ENCODE measurements at regions not wholly inside any gene's neighbourhood (a gene's known extent, or its start where the extent isn't known, plus 50 kb on each side); places are given as distances from the start of the nearest gene placed in this dataset.

GRCh38 chr6:100112855-100113508 lies 119.0 kb upstream of the MCHR2 start:
- Histone ChIP-seq H3K4me3 (ENCODE audit: low read depth in 1 of 5, low read length in 5 of 5) (peak overlapping the region; percentile 30 to 60 (median 56)), H3K4me1 (ENCODE audit: control insufficient read depth in 5 of 5, insufficient read depth in 5 of 5, low read length in 5 of 5) (peaks cover 0 to 9% (median 3%) of the 10 kb centered on the region in 5 donors), H3K27me3 (ENCODE audit: control insufficient read depth in 5 of 5, insufficient read depth in 4 of 5, low read length in 5 of 5) (no peaks in the 10 kb centered on the region), H3K9me3 (ENCODE audit: control insufficient read depth in 5 of 5, low read length in 5 of 5) (no peaks in the 10 kb centered on the region), H3K9ac (ENCODE audit: low read length in 5 of 5) (peak overlapping the region in 1 of 5 donors; percentile 8), H3K36me3 (ENCODE audit: control insufficient read depth in 5 of 5, insufficient read depth in 5 of 5, low read length in 5 of 5) (no peaks in the 10 kb centered on the region), H3K27ac (ENCODE audit: low read depth, low read length) (no peak overlapping the region)

GRCh38 chr6:100105919-100106529 lies 112.0 kb upstream of the MCHR2 start:
- Histone ChIP-seq H3K9ac (ENCODE audit: low read length in 5 of 5) (no peak overlapping the region), H3K36me3 (ENCODE audit: control insufficient read depth in 5 of 5, insufficient read depth in 5 of 5, low read length in 5 of 5) (no peaks in the 10 kb centered on the region), H3K9me3 (ENCODE audit: control insufficient read depth in 5 of 5, low read length in 5 of 5) (no peaks in the 10 kb centered on the region), H3K27me3 (ENCODE audit: control insufficient read depth in 5 of 5, insufficient read depth in 4 of 5, low read length in 5 of 5) (peaks cover 0 to 7% (median 3%) of the 10 kb centered on the region in 5 donors), H3K4me1 (ENCODE audit: control insufficient read depth in 5 of 5, insufficient read depth in 5 of 5, low read length in 5 of 5) (no peaks in the 10 kb centered on the region), H3K4me3 (ENCODE audit: low read depth in 1 of 5, low read length in 5 of 5) (no peak overlapping the region), H3K27ac (ENCODE audit: low read depth, low read length) (no peak overlapping the region)

DNA sequence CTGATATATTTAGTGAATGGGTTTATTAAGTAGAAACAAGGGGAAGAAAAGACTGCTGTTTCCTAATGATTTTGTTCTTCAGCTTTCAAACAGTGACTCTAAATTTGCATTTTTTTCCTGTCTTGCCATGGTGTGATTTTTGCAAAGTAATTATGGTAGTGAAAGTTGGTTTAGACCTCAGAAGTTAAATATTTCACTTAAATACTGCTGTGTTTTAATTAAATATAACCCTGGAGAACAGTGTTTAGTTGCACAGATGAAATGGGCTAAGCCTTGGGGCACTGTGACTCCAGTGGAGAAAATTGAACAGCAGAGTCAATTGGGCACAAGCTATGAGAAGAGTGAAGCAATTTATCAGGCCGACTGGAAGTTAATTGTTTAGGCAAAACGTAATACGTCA lies 111.1 kb upstream of the MCHR2 start:
- Histone ChIP-seq H3K4me1 (ENCODE audit: control insufficient read depth in 5 of 5, insufficient read depth in 5 of 5, low read length in 5 of 5) (no peaks in the 10 kb centered on the region), H3K9ac (ENCODE audit: low read length in 5 of 5) (no peak overlapping the region), H3K27me3 (ENCODE audit: control insufficient read depth in 5 of 5, insufficient read depth in 4 of 5, low read length in 5 of 5) (peaks cover 0 to 7% (median 3%) of the 10 kb centered on the region in 5 donors), H3K36me3 (ENCODE audit: control insufficient read depth in 5 of 5, insufficient read depth in 5 of 5, low read length in 5 of 5) (no peaks in the 10 kb centered on the region), H3K4me3 (ENCODE audit: low read depth in 1 of 5, low read length in 5 of 5) (no peak overlapping the region), H3K27ac (ENCODE audit: low read depth, low read length) (no peak overlapping the region), H3K9me3 (ENCODE audit: control insufficient read depth in 5 of 5, low read length in 5 of 5) (no peaks in the 10 kb centered on the region)

- Histone ChIP-seq H3K9ac (ENCODE audit: low read length in 5 of 5) (no peak overlapping the region), H3K27me3 (ENCODE audit: control insufficient read depth in 5 of 5, insufficient read depth in 4 of 5, low read length in 5 of 5) (peaks cover 0 to 7% (median 3%) of the 10 kb centered on the region in 5 donors), H3K9me3 (ENCODE audit: control insufficient read depth in 5 of 5, low read length in 5 of 5) (no peaks in the 10 kb centered on the region), H3K4me3 (ENCODE audit: low read depth in 1 of 5, low read length in 5 of 5) (no peak overlapping the region), H3K4me1 (ENCODE audit: control insufficient read depth in 5 of 5, insufficient read depth in 5 of 5, low read length in 5 of 5) (no peaks in the 10 kb centered on the region), H3K27ac (ENCODE audit: low read depth, low read length) (no peak overlapping the region), H3K36me3 (ENCODE audit: control insufficient read depth in 5 of 5, insufficient read depth in 5 of 5, low read length in 5 of 5) (no peaks in the 10 kb centered on the region)
Measured at GRCh38 chr6:100103931-100104330, 109.9 kb upstream of the MCHR2 start.

GRCh38 chr6:100103194-100103593 lies 109.2 kb upstream of the MCHR2 start:
- no peak overlapping the region for H3K4me3 ChIP-seq (ENCODE audit: low read depth in 1 of 5, low read length in 5 of 5)
- H3K4me1 ChIP-seq (ENCODE audit: control insufficient read depth in 5 of 5, insufficient read depth in 5 of 5, low read length in 5 of 5): no peaks in the 10 kb centered on the region

GRCh38 chr6:100101644-100102043 lies 107.6 kb upstream of the MCHR2 start:
- H3K27me3 ChIP-seq (ENCODE audit: control insufficient read depth in 5 of 5, insufficient read depth in 4 of 5, low read length in 5 of 5): peaks cover 0 to 7% (median 3%) of the 10 kb centered on the region in 5 donors
- no peak overlapping the region for H3K27ac ChIP-seq (ENCODE audit: low read depth, low read length)
- H3K36me3 ChIP-seq (ENCODE audit: control insufficient read depth in 5 of 5, insufficient read depth in 5 of 5, low read length in 5 of 5): no peaks in the 10 kb centered on the region
- no peak overlapping the region for H3K9ac ChIP-seq (ENCODE audit: low read length in 5 of 5)
- H3K4me1 ChIP-seq (ENCODE audit: control insufficient read depth in 5 of 5, insufficient read depth in 5 of 5, low read length in 5 of 5): no peaks in the 10 kb centered on the region
- no peak overlapping the region for H3K4me3 ChIP-seq (ENCODE audit: low read depth in 1 of 5, low read length in 5 of 5)
- no peaks in the 10 kb centered on the region for H3K9me3 ChIP-seq (ENCODE audit: control insufficient read depth in 5 of 5, low read length in 5 of 5)

More at GRCh38 chr6:100103194-100103593, 109.2 kb upstream of the MCHR2 start:
- H3K27me3 ChIP-seq (ENCODE audit: control insufficient read depth in 5 of 5, insufficient read depth in 4 of 5, low read length in 5 of 5): peaks cover 0 to 7% (median 3%) of the 10 kb centered on the region in 5 donors
- H3K27ac ChIP-seq (ENCODE audit: low read depth, low read length): no peak overlapping the region
- no peak overlapping the region for H3K9ac ChIP-seq (ENCODE audit: low read length in 5 of 5)
- no peaks in the 10 kb centered on the region for H3K9me3 ChIP-seq (ENCODE audit: control insufficient read depth in 5 of 5, low read length in 5 of 5)
- H3K36me3 ChIP-seq (ENCODE audit: control insufficient read depth in 5 of 5, insufficient read depth in 5 of 5, low read length in 5 of 5): no peaks in the 10 kb centered on the region

DNA sequence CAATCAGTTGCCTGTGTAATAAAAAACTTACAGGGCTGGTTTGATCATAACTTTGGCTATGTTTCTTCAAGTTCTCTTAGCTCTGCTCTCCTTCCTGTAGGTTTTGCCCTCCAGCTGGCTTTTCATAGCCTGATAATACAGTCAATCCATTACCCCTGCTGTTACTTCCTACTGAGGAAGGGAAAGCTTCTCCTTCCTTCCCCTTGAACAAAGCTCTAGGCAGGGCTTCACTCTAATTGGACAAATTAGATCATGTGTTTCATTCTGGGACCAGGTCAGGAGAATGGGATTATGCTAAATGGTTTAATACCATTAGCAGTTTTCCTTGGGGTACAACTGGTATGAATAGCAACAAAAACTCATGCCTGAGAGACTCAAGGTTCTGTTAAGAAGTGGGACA lies 106.8 kb upstream of the MCHR2 start:
- H3K4me1 ChIP-seq (ENCODE audit: control insufficient read depth in 5 of 5, insufficient read depth in 5 of 5, low read length in 5 of 5): no peaks in the 10 kb centered on the region
- H3K27me3 ChIP-seq (ENCODE audit: control insufficient read depth in 5 of 5, insufficient read depth in 4 of 5, low read length in 5 of 5): peaks cover 0 to 6% (median under 1%) of the 10 kb centered on the region in 5 donors
- H3K9me3 ChIP-seq (ENCODE audit: control insufficient read depth in 5 of 5, low read length in 5 of 5): no peaks in the 10 kb centered on the region
- no peak overlapping the region for H3K4me3 ChIP-seq (ENCODE audit: low read depth in 1 of 5, low read length in 5 of 5)
- no peaks in the 10 kb centered on the region for H3K36me3 ChIP-seq (ENCODE audit: control insufficient read depth in 5 of 5, insufficient read depth in 5 of 5, low read length in 5 of 5)
- H3K9ac ChIP-seq (ENCODE audit: low read length in 5 of 5): no peak overlapping the region
- H3K27ac ChIP-seq (ENCODE audit: low read depth, low read length): no peak overlapping the region

DNA sequence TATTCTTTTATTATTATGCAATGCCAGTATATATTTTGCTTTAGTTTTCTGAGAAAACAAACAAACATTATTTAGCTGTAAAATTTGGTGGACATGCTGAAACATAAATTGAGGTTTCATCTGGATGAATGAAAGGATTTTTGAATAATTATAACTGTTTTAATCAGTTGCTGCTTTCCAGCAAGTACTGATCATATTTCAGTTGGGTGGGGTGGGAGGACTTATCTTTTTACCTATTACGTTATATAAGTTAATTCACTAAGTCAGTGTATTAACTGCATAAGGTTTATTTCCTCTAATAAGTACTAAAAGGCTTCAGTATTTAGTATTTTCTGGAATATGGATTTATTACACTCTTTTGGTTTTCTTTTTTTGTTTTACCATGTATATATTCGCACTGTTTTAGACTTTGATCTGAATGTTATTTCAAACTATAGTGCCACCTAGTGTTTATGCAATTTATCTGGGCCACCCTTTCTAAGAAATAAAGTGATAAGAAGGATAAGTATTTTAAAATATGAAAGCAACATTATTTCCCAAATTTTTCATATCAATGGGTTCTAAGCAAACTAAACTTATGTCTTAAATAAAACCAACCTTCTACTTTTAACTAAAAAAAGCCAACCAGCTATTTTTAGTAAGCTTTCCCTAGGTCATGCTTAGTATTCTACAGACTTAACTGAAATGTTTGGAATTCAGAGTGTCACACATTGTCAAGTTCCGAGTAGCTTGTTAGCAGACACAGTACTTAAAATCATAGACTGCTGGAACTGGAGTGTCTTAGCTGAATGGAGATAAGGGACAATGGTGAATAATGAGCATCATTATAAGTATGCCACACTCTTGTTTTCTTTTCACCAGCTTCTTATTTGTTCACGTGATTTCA lies 105.4 kb upstream of the MCHR2 start:
- no peak overlapping the region for H3K9ac ChIP-seq (ENCODE audit: low read length in 5 of 5)

GRCh38 chr6:100096936-100097335 lies 102.9 kb upstream of the MCHR2 start:
- Histone ChIP-seq H3K36me3 (ENCODE audit: control insufficient read depth in 5 of 5, insufficient read depth in 5 of 5, low read length in 5 of 5) (no peaks in the 10 kb centered on the region), H3K9ac (ENCODE audit: low read length in 5 of 5) (no peak overlapping the region), H3K27me3 (ENCODE audit: control insufficient read depth in 5 of 5, insufficient read depth in 4 of 5, low read length in 5 of 5) (no peaks in the 10 kb centered on the region), H3K27ac (ENCODE audit: low read depth, low read length) (no peak overlapping the region), H3K4me3 (ENCODE audit: low read depth in 1 of 5, low read length in 5 of 5) (no peak overlapping the region), H3K9me3 (ENCODE audit: control insufficient read depth in 5 of 5, low read length in 5 of 5) (no peaks in the 10 kb centered on the region), H3K4me1 (ENCODE audit: control insufficient read depth in 5 of 5, insufficient read depth in 5 of 5, low read length in 5 of 5) (no peaks in the 10 kb centered on the region)

More for the DNA sequence above, 105.4 kb upstream of the MCHR2 start:
- no peaks in the 10 kb centered on the region for H3K4me1 ChIP-seq (ENCODE audit: control insufficient read depth in 5 of 5, insufficient read depth in 5 of 5, low read length in 5 of 5)
- no peak overlapping the region for H3K27ac ChIP-seq (ENCODE audit: low read depth, low read length)
- no peak overlapping the region for H3K4me3 ChIP-seq (ENCODE audit: low read depth in 1 of 5, low read length in 5 of 5)
- H3K36me3 ChIP-seq (ENCODE audit: control insufficient read depth in 5 of 5, insufficient read depth in 5 of 5, low read length in 5 of 5): no peaks in the 10 kb centered on the region
- peaks cover 0 to 5% (median 0%) of the 10 kb centered on the region in 5 donors for H3K27me3 ChIP-seq (ENCODE audit: control insufficient read depth in 5 of 5, insufficient read depth in 4 of 5, low read length in 5 of 5)
- no peaks in the 10 kb centered on the region for H3K9me3 ChIP-seq (ENCODE audit: control insufficient read depth in 5 of 5, low read length in 5 of 5)

DNA sequence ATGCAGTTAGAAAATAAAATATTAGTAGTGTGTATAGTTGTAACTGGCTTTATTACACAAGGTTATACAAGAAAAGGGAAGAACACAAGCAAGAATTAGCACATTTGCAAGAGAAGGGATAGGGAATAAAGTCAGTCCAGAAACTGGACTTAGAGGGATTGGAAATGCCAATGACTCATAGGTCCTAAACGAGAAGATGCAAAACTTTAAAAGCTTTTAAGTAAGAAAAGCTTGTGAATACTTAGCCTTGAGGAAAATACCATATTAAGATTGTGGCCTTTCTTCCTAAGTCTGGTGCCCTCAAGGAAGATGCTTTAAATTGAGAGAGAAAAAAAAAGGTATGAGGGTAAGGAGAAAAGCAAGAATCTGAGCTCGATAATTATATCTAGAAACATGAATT lies 102.3 kb upstream of the MCHR2 start:
- Histone ChIP-seq H3K4me3 (ENCODE audit: low read depth in 1 of 5, low read length in 5 of 5) (no peak overlapping the region), H3K9me3 (ENCODE audit: control insufficient read depth in 5 of 5, low read length in 5 of 5) (no peaks in the 10 kb centered on the region), H3K27me3 (ENCODE audit: control insufficient read depth in 5 of 5, insufficient read depth in 4 of 5, low read length in 5 of 5) (no peaks in the 10 kb centered on the region), H3K4me1 (ENCODE audit: control insufficient read depth in 5 of 5, insufficient read depth in 5 of 5, low read length in 5 of 5) (no peaks in the 10 kb centered on the region), H3K9ac (ENCODE audit: low read length in 5 of 5) (no peak overlapping the region), H3K27ac (ENCODE audit: low read depth, low read length) (no peak overlapping the region), H3K36me3 (ENCODE audit: control insufficient read depth in 5 of 5, insufficient read depth in 5 of 5, low read length in 5 of 5) (no peaks in the 10 kb centered on the region)
